Stimulated activated CD4-positive, alpha-beta T cell treated with anti-CD3 and anti-CD28 coated beads, Interleukin-12 subunit alpha, Interleukin-12 subunit beta, amount 100 ng/mL, for 4 hours (primary cell): ENCODE measurements at regions not wholly inside any gene's neighbourhood (a gene's known extent, or its start where the extent isn't known, plus 50 kb on each side); places are given as distances from the start of the nearest gene placed in this dataset.
A peak's percentile ranks its signal among the peaks of the same experiment; 100 is the strongest.
"Not testable (repeated sequence)": the region's sequence is repeated elsewhere in the genome, so short reads cannot be mapped to it uniquely, and the experiment has no call there.

Source experiments
- DNase-seq: peaks from one replicate; pipeline ENCODE4 v3.0.0-alpha.2; 2020

DNA sequence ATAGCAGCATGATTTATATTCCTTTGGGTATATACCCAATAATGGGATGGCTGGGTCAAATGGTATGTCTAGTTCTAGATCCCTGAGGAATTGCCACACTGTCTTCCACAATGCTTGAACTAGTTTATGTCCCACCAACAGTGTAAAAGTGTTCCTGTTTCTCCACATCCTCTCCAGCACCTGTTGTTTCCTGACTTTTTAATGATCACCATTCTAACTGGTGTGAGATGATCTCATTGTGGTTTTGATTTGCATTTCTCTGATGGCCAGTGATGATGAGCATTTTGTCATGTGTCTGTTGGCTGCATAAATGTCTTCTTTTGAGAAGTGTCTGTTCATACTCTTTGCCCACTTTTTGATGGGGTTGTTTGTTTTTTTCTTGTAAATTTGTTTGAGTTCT, 54.0 kb upstream of the GPR89A start:
- not testable (repeated sequence) for DNase-seq

DNA sequence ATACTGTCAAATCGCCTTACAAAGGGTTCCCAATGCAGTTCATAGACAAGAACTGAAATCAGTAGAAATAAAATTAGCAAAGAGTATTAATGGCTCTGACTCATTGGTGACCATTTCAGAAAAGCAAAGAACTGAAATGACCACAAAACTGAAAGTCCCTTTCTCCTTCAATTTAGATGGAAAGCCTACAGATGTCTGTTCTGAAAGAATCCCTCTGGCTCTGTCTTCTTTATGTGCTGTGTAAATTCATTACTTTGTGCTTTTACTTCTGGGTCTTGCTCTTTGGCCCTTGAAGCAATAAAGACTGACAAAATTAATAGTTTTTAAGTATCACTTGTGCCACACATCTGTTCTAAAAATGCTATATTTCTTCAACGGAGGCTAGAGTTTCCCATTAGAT, 62.7 kb upstream of the GPR89A start:
- no peak for DNase-seq

- DNase-seq = not testable (repeated sequence)
These were observed 66.1 kb upstream of the GPR89A start for GRCh38 chr1:145541685-145542084.

- not testable (repeated sequence) for DNase-seq
These were observed 66.5 kb upstream of the GPR89A start for GRCh38 chr1:145541246-145541645.

- not testable (repeated sequence) for DNase-seq
These were observed 69.5 kb upstream of the GPR89A start for GRCh38 chr1:145538118-145538882.

DNA sequence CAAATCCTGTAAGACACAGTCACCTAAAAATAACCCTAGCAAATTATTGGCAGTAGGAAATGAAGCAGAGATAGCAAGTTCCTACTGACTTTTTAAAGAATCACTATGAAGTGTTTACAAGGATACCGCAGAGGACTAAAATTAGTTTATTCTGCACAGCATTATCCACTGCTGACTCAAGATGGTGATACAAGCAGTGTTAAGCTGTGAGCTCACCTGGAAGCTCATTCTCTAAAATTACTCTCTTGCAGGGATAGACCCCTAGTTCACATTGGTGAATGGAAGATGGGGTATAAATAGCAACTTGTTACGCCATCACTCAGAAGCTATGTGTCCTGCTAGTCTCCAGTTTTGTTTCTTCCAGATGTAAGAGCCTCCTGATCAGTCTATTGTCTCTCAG, 70.8 kb upstream of the GPR89A start:
- DNase-seq = not testable (repeated sequence)

- DNase-seq = not testable (repeated sequence)
These were observed 72.3 kb upstream of the GPR89A start for GRCh38 chr1:145535461-145535860.

GRCh38 chr1:145528068-145528564, 79.7 kb upstream of the GPR89A start:
- not testable (repeated sequence) for DNase-seq

GRCh38 chr1:145520159-145520558, 87.6 kb upstream of the GPR89A start:
- DNase-seq = not testable (repeated sequence)

DNA sequence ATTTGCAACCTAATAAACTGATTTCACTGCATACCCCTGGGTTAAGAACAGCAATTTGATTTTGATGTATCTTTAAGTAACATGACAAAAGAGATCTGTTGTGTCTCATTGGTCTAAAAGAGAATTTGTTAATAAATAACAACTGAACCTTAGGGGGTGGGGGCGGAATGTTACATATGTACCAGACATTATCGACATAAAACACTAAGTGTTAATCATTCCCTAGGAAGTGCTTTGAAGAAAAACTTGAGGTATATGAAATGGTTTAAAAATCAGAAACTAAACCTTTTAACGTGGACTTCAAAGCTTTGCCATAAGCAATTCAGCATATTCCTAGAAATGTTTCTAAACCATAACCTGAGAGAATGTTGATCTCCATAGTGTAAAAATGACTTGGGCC, 88.5 kb upstream of the GPR89A start:
- not testable (repeated sequence) for DNase-seq

- peak; percentile 1 for DNase-seq
These were observed 87.6 kb upstream of the NBPF20 start for GRCh38 chr1:145513017-145513416.

- DNase-seq = not testable (repeated sequence)
These were observed 82.7 kb upstream of the NBPF20 start for GRCh38 chr1:145508053-145508452.

DNA sequence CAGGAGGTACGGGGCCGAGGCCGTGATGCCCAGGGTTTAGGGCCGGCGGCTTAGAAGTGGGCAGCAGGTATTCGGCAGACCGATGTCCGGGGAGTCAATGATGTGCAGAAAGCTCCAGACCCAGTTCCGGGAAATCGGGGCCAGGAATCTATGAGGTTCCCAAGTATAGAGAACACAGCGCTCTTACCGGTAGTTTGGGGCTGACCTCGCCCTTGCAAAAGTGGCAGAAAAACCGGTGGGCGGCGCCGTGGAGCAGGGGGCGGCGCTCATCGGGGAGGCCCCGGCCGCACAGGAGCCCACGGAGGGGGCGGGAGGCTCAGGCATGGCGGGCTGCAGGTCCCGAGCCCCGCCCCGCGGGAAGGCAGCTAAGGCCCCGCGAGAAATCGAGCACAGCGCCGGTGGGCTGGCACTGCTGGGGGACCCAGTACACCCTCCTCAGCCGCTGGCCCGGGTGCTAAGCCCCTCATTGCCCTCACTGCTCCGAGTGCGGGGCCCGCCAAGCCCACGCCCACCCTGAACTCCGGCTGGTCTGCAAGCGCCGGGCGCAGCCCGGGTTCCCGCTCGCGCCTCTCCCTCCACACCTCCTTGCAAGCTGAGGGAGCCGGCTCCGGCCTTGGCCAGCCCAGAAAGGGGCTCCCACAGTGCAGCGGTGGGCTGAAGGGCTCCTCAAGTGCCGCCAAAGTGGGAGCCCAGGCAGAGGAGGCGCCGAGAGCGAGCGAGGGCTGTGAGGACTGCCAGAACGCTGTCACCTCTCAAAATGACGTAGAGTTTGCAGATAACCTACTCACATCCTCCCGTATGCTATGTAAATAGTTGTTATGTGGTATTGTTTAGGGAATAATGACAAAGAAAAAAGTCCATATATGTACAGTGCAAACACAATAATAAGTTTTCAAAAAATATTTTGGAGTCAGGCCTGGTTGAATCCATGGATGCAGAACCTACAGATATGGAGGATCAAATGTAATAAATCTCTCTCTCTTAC, 80.6 kb upstream of the NBPF20 start:
- DNase-seq = not testable (repeated sequence)

DNA sequence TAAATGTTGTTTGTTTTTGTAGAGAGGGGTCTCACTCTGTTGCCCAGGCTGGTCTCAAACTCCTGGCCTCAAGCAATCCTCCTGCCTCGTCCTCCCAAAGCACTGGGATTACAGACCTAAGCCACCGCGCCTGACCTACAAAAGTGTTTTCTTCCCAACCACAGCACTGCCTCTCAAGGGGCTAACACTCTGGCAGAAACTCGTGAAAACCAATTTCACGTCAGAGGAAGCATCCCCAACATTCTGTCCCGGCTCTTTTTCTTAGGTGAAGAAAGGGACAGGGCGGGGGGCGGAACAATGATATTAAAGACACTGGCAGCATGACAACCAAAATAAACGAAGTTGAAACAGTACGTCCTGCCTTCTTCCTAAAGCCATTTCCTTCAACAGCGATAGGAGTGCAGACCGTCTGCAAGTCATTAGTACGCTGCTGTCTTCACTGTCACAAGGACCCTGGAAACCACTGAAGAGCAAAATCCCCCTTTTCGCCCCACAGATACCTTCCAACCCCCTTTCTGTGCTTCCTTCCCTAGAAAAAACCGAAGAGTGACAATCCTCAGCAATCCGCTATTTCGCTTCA, 79.5 kb upstream of the NBPF20 start:
- DNase-seq = not testable (repeated sequence)

GRCh38 chr1:145504310-145504709, 78.9 kb upstream of the NBPF20 start:
- not testable (repeated sequence) for DNase-seq

- not testable (repeated sequence) for DNase-seq
These were observed 74.8 kb upstream of the NBPF20 start for GRCh38 chr1:145500251-145500650.

DNA sequence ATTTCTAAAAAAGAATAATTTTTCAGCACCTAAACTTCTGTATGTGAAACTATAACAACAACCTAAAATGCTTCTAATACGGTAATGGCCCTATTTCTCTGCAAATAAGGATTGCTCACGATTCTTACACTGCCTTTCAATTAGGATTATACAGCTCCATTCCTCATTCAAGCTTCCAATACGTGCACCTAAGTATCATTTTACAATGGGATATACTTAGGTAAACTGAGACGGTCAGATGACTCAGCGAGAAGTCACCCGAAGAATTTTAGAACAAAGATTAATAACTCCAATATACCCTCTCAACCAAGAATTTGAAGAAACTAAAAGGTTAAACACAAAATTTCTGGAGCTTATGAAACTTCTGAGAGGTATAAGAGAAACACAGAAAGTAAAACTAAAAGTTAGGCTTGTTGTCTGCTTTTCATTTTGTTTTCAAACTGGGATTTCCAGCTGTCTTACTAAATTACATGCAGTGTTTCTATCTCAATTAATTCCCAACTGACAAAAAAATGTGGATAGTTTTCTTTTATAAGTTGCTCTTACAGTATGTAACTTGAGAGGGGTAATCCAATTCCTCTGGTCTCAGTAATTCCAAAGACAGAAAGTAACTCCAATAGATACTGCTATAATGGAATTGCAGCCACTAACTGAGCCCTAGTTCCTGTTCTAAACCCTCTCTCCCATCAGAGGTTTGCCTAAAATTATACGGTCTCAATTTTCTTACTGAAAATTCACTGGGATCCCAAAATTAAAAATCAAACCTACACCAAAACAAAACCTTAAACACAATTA, 69.9 kb upstream of the NBPF20 start:
- not testable (repeated sequence) for DNase-seq

GRCh38 chr1:145488193-145488933, 63.0 kb upstream of the NBPF20 start:
- not testable (repeated sequence) for DNase-seq

DNA sequence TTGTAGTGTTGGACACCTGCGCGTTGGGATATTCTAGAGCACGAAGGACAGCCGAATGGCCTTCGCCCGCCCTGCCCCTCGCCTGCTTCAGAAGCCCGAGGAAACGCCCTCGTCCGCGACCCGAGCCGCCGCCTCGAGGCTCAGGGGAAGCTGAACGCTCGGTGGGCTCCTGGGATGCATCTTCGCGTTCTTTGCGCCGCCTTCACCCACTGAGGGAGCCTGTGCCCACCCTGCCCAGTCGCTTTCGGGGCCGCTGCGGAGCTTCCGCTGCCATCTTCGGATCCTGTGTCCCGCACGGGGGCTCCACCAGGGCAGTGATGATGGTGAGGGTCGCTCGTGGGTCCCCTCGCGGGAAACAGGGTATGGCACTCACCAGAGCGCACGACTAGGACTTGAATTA, 61.8 kb upstream of the NBPF20 start:
- DNase-seq = not testable (repeated sequence)

- DNase-seq = not testable (repeated sequence)
These were observed 58.9 kb upstream of the NBPF20 start for GRCh38 chr1:145484257-145484656.

DNA sequence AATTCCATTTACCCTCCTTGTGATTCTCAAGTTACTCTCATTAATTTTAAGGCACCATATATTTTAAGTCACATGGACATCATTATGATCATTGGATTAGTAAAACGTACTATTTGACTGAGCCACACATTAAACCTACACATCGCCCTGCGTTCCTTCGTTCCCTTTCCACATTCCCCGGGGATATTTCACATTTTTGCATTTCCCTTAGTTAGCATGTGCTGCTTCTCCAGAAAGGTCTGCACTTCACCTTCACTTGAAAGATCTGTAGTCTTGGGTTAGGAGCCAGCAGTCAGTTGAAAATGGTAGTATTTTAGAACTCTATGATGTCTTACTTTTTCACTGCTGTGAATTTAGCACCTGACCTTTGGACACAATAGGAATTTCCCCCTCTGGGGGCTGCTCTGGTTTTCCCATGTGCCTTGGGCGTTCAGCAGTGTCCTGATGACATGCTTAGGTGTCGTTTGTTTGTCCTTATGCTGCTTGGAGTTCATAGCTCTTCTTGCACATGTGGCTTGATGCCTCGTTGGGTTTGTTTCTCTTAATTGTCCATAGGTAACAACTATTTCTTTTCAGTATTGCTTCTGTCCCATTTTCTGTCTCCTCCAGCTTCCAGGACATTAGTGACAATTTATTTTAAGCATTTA, 56.9 kb upstream of the NBPF20 start:
- DNase-seq = not testable (repeated sequence)
